H1 (cell line): ENCODE measurements at regions not wholly inside any gene's neighbourhood (a gene's known extent, or its start where the extent isn't known, plus 50 kb on each side); places are given as distances from the start of the nearest gene placed in this dataset.

Experiments used
- CEBPB ChIP-seq: IDR thresholded peaks from 2 replicates; pipeline ENCODE4 v1.6.1; 2012; ENCODE audit warnings: low read depth, low read length
- CREB1 ChIP-seq: IDR thresholded peaks from 2 replicates; pipeline ENCODE4 v1.6.1; 2012; ENCODE audit warnings: inconsistent platforms
- JUN ChIP-seq: IDR thresholded peaks from 2 replicates; pipeline ENCODE4 v1.6.1; 2011; ENCODE audit warnings: low read depth, mild to moderate bottlenecking, improper control_type of control experiment, low read length
- KDM4A ChIP-seq: IDR thresholded peaks from one replicate; pipeline ENCODE4 v1.7.1; 2012; ENCODE audit warnings: low read depth, mild to moderate bottlenecking, moderate library complexity, low read length, inconsistent platforms; ENCODE audit not compliant: severe bottlenecking
- MAFK ChIP-seq: IDR thresholded peaks from 2 replicates; pipeline ENCODE4 v1.6.1; 2012; ENCODE audit warnings: low read depth, mild to moderate bottlenecking, improper control_type of control experiment, low read length
- NRF1 ChIP-seq: IDR thresholded peaks from 2 replicates; pipeline ENCODE4 v1.6.1; 2011; ENCODE audit warnings: mild to moderate bottlenecking, low read depth, low read length, improper control_type of control experiment
- PHF8 ChIP-seq: fragments of 200-600 bp; sonication (generic); conservative IDR thresholded peaks from 2 replicates; pipeline ENCODE4 v1.7.1; 2012; ENCODE audit warnings: low read depth, mild to moderate bottlenecking, inconsistent platforms, low read length, moderate library complexity
- POU5F1 ChIP-seq: IDR thresholded peaks from 2 replicates; pipeline ENCODE4 v1.6.1; 2011; ENCODE audit warnings: low read depth, mild to moderate bottlenecking, low read length, moderate library complexity
- RBBP5 ChIP-seq: IDR thresholded peaks from 2 replicates; pipeline ENCODE4 v1.7.1; 2012; ENCODE audit warnings: low read depth, mild to moderate bottlenecking, inconsistent platforms, low read length, moderate library complexity, borderline replicate concordance
- RFX5 ChIP-seq: IDR thresholded peaks from 2 replicates; pipeline ENCODE4 v1.6.1; 2011; ENCODE audit warnings: low read depth, low read length, improper control_type of control experiment, borderline replicate concordance
- SIRT6 ChIP-seq: IDR thresholded peaks from one replicate; pipeline ENCODE4 v1.7.1; 2012; ENCODE audit warnings: low read length, inconsistent platforms
- SRF ChIP-seq: IDR thresholded peaks from 2 replicates; pipeline ENCODE4 v1.6.1; 2011; ENCODE audit warnings: mild to moderate bottlenecking, low read depth, low read length, moderate library complexity
- SUZ12 ChIP-seq: fragments of 200-600 bp; sonication (generic); IDR thresholded peaks from 2 replicates; pipeline ENCODE4 v1.6.1; 2012; ENCODE audit warnings: mild to moderate bottlenecking, inconsistent platforms, low read length, moderate library complexity, mixed read lengths
- TAF7 ChIP-seq: optimal IDR thresholded peaks from 2 replicates; pipeline ENCODE3; 2011; ENCODE audit warnings: low read depth, mild to moderate bottlenecking, inconsistent platforms, low read length, moderate library complexity, borderline replicate concordance
- ZNF274 ChIP-seq: IDR thresholded peaks from 2 replicates; pipeline ENCODE4 v1.7.0; 2012; ENCODE audit warnings: low read length, borderline replicate concordance; ENCODE audit errors: extremely low read depth

DNA sequence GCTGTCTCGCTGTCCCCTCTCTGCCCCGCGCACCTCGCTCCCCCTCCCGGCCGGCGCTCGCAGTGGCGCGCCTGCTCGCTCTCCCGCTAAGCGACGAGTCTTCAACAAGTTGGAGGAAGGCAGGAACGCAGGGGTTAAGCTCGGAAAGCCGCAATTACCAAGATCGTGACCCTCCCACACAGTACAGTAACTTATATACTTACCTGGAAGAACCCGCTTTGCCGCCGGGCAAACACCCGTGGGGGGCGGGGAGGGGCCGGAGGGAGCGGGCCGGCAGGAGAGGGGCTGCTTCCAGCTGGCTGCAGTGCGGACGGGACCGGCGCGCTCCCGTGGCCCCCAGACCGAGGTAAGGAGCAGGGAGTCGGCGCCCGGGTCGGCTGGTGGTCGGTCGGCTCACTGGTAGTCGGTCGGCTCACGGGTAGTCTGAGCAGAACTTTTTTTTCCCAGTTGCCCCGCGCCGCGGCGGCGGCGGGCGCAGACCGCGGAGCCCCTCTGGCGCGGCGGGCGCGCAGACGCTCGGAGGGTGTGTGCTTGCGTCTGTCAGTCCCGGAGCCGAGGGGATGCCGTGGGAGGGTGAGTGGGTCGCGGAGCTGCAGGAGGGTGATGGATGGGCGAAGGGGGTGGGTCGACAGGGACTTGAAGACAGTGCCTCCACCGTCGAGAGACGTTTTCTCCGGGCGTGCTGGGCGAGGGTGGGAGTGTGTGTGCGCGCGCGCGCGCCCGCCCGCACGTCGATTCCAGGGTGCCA, 101.2 kb upstream of the HSD17B12 start (continued):
- no peak; the same call in 1 of the 2 replicates for TF ChIP-seq SUZ12
- TF ChIP-seq RBBP5 = no peak; the same call in none of the 2 replicates
- no peak for TF ChIP-seq ZNF274
- TF ChIP-seq POU5F1 = no peak
- no peak for TF ChIP-seq JUN
- TF ChIP-seq SRF = no peak
- no peak for TF ChIP-seq TAF7
- no peak for TF ChIP-seq NRF1
- TF ChIP-seq PHF8 = 0 out of 2 replicates have a peak, but pooled peaks have one; percentile 25
- TF ChIP-seq SIRT6 = no peak
- no peak for TF ChIP-seq RFX5
- no peak for TF ChIP-seq CEBPB
- TF ChIP-seq KDM4A = peak; percentile 94
- no peak for TF ChIP-seq CREB1
- no peak for TF ChIP-seq MAFK
- TF ChIP-seq, all 59 proteins: peak for 9
